SU-DHL-6 (cell line): ENCODE measurements at regions not wholly inside any gene's neighbourhood (a gene's known extent, or its start where the extent isn't known, plus 50 kb on each side); places are given as distances from the start of the nearest gene placed in this dataset.

Experiments
- H2AFZ ChIP-seq: fragments of 200-600 bp; sonication (generic); 2 replicates; pipeline ENCODE4 v1.6.1; 2014; ENCODE audit warnings: low read depth, mild to moderate bottlenecking, moderate library complexity, mixed read lengths, antibody characterized with exemption, low read length; ENCODE audit not compliant: severe bottlenecking
- H3F3A ChIP-seq: fragments of 200-600 bp; shearing (Covaris generic); 2 replicates; pipeline ENCODE4 v1.6.0; 2016; ENCODE audit warnings: antibody characterized with exemption, mild to moderate bottlenecking; ENCODE audit not compliant: insufficient read depth
- H3K27ac ChIP-seq: fragments of 200-600 bp; sonication (generic); 2 replicates; pipeline ENCODE4 v1.5.1; 2016; ENCODE audit warnings: low read depth, mild to moderate bottlenecking, low read length, moderate library complexity, mixed read lengths
- H3K27me3 ChIP-seq: fragments of 200-600 bp; sonication (generic), shearing (Covaris generic); 2 replicates; pipeline ENCODE4 v1.6.0; 2014; ENCODE audit warnings: mild to moderate bottlenecking, low read length
- H3K36me3 ChIP-seq: fragments of 200-600 bp; sonication (generic); 2 replicates; pipeline ENCODE4 v1.6.1; 2014; ENCODE audit warnings: mild to moderate bottlenecking, low read length, mixed read lengths
- H3K4me2 ChIP-seq: fragments of 300-600, 200-600 bp; shearing (Covaris generic), sonication (generic); 2 replicates; pipeline ENCODE4 v1.6.0; 2014; ENCODE audit warnings: low read length, low read depth, mild to moderate bottlenecking; ENCODE audit not compliant: poor library complexity, severe bottlenecking
- H3K4me3 ChIP-seq: fragments of 200-600 bp; sonication (generic); 2 replicates; pipeline ENCODE4 v1.5.1; 2014; ENCODE audit warnings: antibody characterized with exemption, low read length, mild to moderate bottlenecking, mixed read lengths; ENCODE audit not compliant: insufficient read depth, poor library complexity, severe bottlenecking
- H3K79me2 ChIP-seq: fragments of 200-600 bp; sonication (generic); 2 replicates; pipeline ENCODE4 v1.6.1; 2014; ENCODE audit warnings: mild to moderate bottlenecking, low read length, moderate library complexity; ENCODE audit not compliant: insufficient read depth
- H3K9ac ChIP-seq: fragments of 200-600 bp; sonication (generic); 2 replicates; pipeline ENCODE4 v1.7.0; 2014; ENCODE audit warnings: mild to moderate bottlenecking, low read length
- H3K9me2 ChIP-seq: fragments of 200-600 bp; sonication (generic); replicated peaks from 2 replicates; pipeline ENCODE4 v1.6.1; 2014; ENCODE audit warnings: low read length; ENCODE audit not compliant: insufficient read depth
- H3K9me3 ChIP-seq: fragments of 200-600 bp; sonication (generic); 2 replicates; pipeline ENCODE4 v1.6.1; 2014; ENCODE audit warnings: low read length, mixed read lengths; ENCODE audit not compliant: insufficient read depth
- H4K20me1 ChIP-seq: fragments of 200-600 bp; sonication (generic); 2 replicates; pipeline ENCODE4 v1.6.1; 2014; ENCODE audit warnings: low read depth, mild to moderate bottlenecking, antibody characterized with exemption, low read length, moderate library complexity, mixed read lengths
- CTCF ChIP-seq: fragments of 200-600 bp; sonication (generic); IDR thresholded peaks from one replicate; pipeline ENCODE4 v1.5.1; 2017; ENCODE audit warnings: antibody characterized with exemption, mild to moderate bottlenecking, low read length, moderate library complexity; ENCODE audit not compliant: insufficient read depth, poor library complexity, severe bottlenecking
- EZH2phosphoT487 ChIP-seq: fragments of 200-600 bp; sonication (generic), shearing (Covaris generic); conservative IDR thresholded peaks from 2 replicates; pipeline ENCODE4 v1.6.1; 2018; ENCODE audit warnings: mild to moderate bottlenecking, antibody characterized with exemption, low read length, moderate library complexity, mixed read lengths

- Histone ChIP-seq H2AFZ (peak overlapping the region; percentile 29), H3K9me3 (peaks cover 8% of the 10 kb centered on the region; the same call in 1 of the 2 replicates), H3K9ac (peak overlapping the region; percentile 48), H3K27me3 (no peaks in the 10 kb centered on the region), H3K9me2 (no peaks in the 10 kb centered on the region), H4K20me1 (no peaks in the 10 kb centered on the region), H3K36me3 (no peaks in the 10 kb centered on the region), H3K27ac (peak overlapping the region; percentile 78), H3F3A (peaks cover 38% of the 10 kb centered on the region), H3K79me2 (no peaks in the 10 kb centered on the region), H3K4me2 (peak overlapping the region; percentile 61), H3K4me3 (no peak overlapping the region)
- TF ChIP-seq EZH2phosphoT487 (no peak), CTCF (no peak)
These were observed 51.9 kb upstream of the TBL1XR1 start for GRCh38 chr3:177249203-177249602.

GRCh38 chr3:177250151-177250550 is 52.9 kb upstream of the TBL1XR1 start:
- H3K9me2 ChIP-seq, result no peaks in the 10 kb centered on the region
- H3K27me3 ChIP-seq, result no peaks in the 10 kb centered on the region
- H3F3A ChIP-seq, result peaks cover 40% of the 10 kb centered on the region
- no peaks in the 10 kb centered on the region for H3K36me3 ChIP-seq
- no peaks in the 10 kb centered on the region for H3K79me2 ChIP-seq
- no peak for TF ChIP-seq EZH2phosphoT487
- no peak for TF ChIP-seq CTCF
- H2AFZ ChIP-seq, result peak overlapping the region; percentile 29
- H4K20me1 ChIP-seq, result no peaks in the 10 kb centered on the region
- peaks cover 8% of the 10 kb centered on the region; the same call in 1 of the 2 replicates for H3K9me3 ChIP-seq
- H3K4me2 ChIP-seq, result peak overlapping the region; percentile 61
- peak overlapping the region; percentile 78 for H3K27ac ChIP-seq
- H3K4me3 ChIP-seq, result no peak overlapping the region
- peak overlapping the region; percentile 48 for H3K9ac ChIP-seq

GRCh38 chr3:177251755-177252154 is 54.5 kb upstream of the TBL1XR1 start:
- H3K27ac ChIP-seq, result peak overlapping the region; percentile 58
- H3F3A ChIP-seq, result peaks cover 26% of the 10 kb centered on the region
- H3K79me2 ChIP-seq, result no peaks in the 10 kb centered on the region
- no peaks in the 10 kb centered on the region for H3K9me2 ChIP-seq
- peaks cover 8% of the 10 kb centered on the region; the same call in 1 of the 2 replicates for H3K9me3 ChIP-seq
- TF ChIP-seq CTCF, result no peak
- TF ChIP-seq EZH2phosphoT487, result no peak
- H3K27me3 ChIP-seq, result no peaks in the 10 kb centered on the region
- peak overlapping the region; percentile 7; the same call in 1 of the 2 replicates for H3K9ac ChIP-seq
- H4K20me1 ChIP-seq, result no peaks in the 10 kb centered on the region
- no peak overlapping the region for H3K4me3 ChIP-seq
- no peaks in the 10 kb centered on the region for H3K36me3 ChIP-seq
- peak overlapping the region; percentile 5 for H2AFZ ChIP-seq
- H3K4me2 ChIP-seq, result peak overlapping the region; percentile 39
